ENCODE measurements at regions not wholly inside any gene's neighbourhood (a gene's known extent, or its start where the extent isn't known, plus 50 kb on each side); places are given as distances from the start of the nearest gene placed in this dataset.

DNA sequence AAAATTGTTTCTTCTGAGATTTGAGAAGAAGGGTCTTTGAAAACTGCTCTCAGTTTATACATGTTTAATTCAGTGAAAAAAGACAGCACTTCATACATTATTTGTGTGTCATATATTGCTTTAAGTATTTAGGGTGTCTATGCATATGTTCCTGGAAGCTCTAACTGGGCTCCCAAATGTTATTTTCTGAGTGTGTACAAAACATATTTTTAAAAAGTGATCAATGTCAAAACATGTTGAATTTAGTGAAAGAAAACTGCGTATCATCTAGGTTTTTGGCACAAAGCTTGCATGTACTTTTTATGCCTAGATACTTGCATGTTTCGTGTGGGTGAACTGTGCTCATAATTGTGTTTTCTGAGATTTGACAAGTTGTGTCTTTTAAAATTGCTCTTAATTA, 81.6 kb downstream of the ASCL4 start:
- TF ChIP-seq, protein P1, sequence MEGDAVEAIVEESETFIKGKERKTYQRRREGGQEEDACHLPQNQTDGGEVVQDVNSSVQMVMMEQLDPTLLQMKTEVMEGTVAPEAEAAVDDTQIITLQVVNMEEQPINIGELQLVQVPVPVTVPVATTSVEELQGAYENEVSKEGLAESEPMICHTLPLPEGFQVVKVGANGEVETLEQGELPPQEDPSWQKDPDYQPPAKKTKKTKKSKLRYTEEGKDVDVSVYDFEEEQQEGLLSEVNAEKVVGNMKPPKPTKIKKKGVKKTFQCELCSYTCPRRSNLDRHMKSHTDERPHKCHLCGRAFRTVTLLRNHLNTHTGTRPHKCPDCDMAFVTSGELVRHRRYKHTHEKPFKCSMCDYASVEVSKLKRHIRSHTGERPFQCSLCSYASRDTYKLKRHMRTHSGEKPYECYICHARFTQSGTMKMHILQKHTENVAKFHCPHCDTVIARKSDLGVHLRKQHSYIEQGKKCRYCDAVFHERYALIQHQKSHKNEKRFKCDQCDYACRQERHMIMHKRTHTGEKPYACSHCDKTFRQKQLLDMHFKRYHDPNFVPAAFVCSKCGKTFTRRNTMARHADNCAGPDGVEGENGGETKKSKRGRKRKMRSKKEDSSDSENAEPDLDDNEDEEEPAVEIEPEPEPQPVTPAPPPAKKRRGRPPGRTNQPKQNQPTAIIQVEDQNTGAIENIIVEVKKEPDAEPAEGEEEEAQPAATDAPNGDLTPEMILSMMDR (IDR thresholded peaks at IDR 0.05), result no peak
- no peak for TF ChIP-seq POLR2A (IDR thresholded peaks at IDR 0.05)

Data from right lobe of liver (tissue), 4 donors.